GM21723 (cell line): ENCODE measurements at regions not wholly inside any gene's neighbourhood (a gene's known extent, or its start where the extent isn't known, plus 50 kb on each side); places are given as distances from the start of the nearest gene placed in this dataset.

ENCODE experiments used
- ATAC-seq: cut with Tn5 transposase; IDR thresholded peaks from one replicate; pipeline ENCODE4 v1.9.1; 2021; ENCODE audit warnings: mild to moderate bottlenecking, moderate library complexity; ENCODE audit not compliant: unreplicated experiment

GRCh38 chr5:81856948-81857928 is 106.3 kb upstream of the SSBP2 start:
- no peak for ATAC-seq

GRCh38 chr5:81855591-81855990 is 104.7 kb upstream of the SSBP2 start:
- ATAC-seq, result no peak

GRCh38 chr5:81854915-81855314 is 104.0 kb upstream of the SSBP2 start:
- ATAC-seq, result no peak

GRCh38 chr5:81854485-81854884 is 103.6 kb upstream of the SSBP2 start:
- no peak for ATAC-seq

GRCh38 chr5:81853030-81853357 is 102.1 kb upstream of the SSBP2 start:
- ATAC-seq, result no peak

GRCh38 chr5:81852291-81853029 is 101.6 kb upstream of the SSBP2 start:
- no peak for ATAC-seq

- peak; percentile 88 for ATAC-seq
These were observed 100.7 kb upstream of the SSBP2 start for GRCh38 chr5:81851481-81852178.

- no peak for ATAC-seq
These were observed 99.8 kb upstream of the SSBP2 start for GRCh38 chr5:81850501-81851357.

- ATAC-seq, result no peak
These were observed 99.0 kb upstream of the SSBP2 start for GRCh38 chr5:81849770-81850367.

- no peak for ATAC-seq
These were observed 97.5 kb upstream of the SSBP2 start for GRCh38 chr5:81848362-81848880.

- no peak for ATAC-seq
These were observed 95.4 kb upstream of the SSBP2 start for GRCh38 chr5:81846301-81846700.

- no peak for ATAC-seq
These were observed 92.9 kb upstream of the SSBP2 start for GRCh38 chr5:81843845-81844244.

- ATAC-seq, result no peak
These were observed 92.0 kb upstream of the SSBP2 start for GRCh38 chr5:81842795-81843398.

GRCh38 chr5:81839034-81839433 is 88.1 kb upstream of the SSBP2 start:
- no peak for ATAC-seq

GRCh38 chr5:81838307-81838906 is 87.5 kb upstream of the SSBP2 start:
- ATAC-seq, result peak; percentile 91

- ATAC-seq, result no peak
These were observed 86.9 kb upstream of the SSBP2 start for GRCh38 chr5:81837667-81838306.

- ATAC-seq, result no peak
These were observed 85.0 kb upstream of the SSBP2 start for GRCh38 chr5:81835814-81836367.

GRCh38 chr5:81834021-81834660 is 83.2 kb upstream of the SSBP2 start:
- ATAC-seq, result no peak
